ENCODE measurements at regions not wholly inside any gene's neighbourhood (a gene's known extent, or its start where the extent isn't known, plus 50 kb on each side); places are given as distances from the start of the nearest gene placed in this dataset.

GRCh38 chr3:132378-132777 lies 64.2 kb upstream of the CHL1 start:
- H3K9me3 Mint-ChIP-seq: peaks cover 1 to 18% (median 6%) of the 10 kb centered on the region in 7 donors
- no peak overlapping the region for H3K27ac Mint-ChIP-seq
- no peak for DNase-seq
- no peak overlapping the region for H2AFZ ChIP-seq (ENCODE audit: insufficient read depth, low read depth, low read length, poor library complexity, severe bottlenecking)
- H3K4me2 ChIP-seq (replicated peaks; ENCODE audit: extremely low read depth, low read length, poor library complexity, severe bottlenecking): no peak overlapping the region
- H3K27ac ChIP-seq (ENCODE audit: low read depth in 1 of 2, low read length in 2 of 2): no peak overlapping the region
- no peaks in the 10 kb centered on the region for H4K20me1 ChIP-seq (ENCODE audit: insufficient read depth, low read length)
- H3K4me3 ChIP-seq (replicated peaks in 1 of 3; ENCODE audit: low read depth in 2 of 3, low read length in 3 of 3): no peak overlapping the region
- H3K4me1 Mint-ChIP-seq: no peaks in the 10 kb centered on the region
- H3K27me3 Mint-ChIP-seq (ENCODE audit: low read depth in 3 of 3): no peaks in the 10 kb centered on the region
- H3K27me3 ChIP-seq (ENCODE audit: control insufficient read depth in 2 of 2, insufficient read depth in 2 of 2, low read length in 2 of 2): no peaks in the 10 kb centered on the region
- intact Hi-C loops (cut with micrococcal nuclease): no loop called here
- no peaks in the 10 kb centered on the region for H3K9me3 ChIP-seq (replicated peaks in 1 of 2; ENCODE audit: control insufficient read depth in 1 of 2, insufficient read depth in 1 of 2, low read length in 2 of 2)
- no peak overlapping the region for H3K9ac ChIP-seq (ENCODE audit: insufficient read depth, low read length, poor library complexity, severe bottlenecking)
- H3K4me3 Mint-ChIP-seq: no peak overlapping the region
- no peaks in the 10 kb centered on the region for H3K4me1 ChIP-seq (ENCODE audit: control insufficient read depth in 1 of 2, insufficient read depth in 2 of 2, low read length in 2 of 2)
- H3K36me3 ChIP-seq (replicated peaks in 1 of 2; ENCODE audit: control insufficient read depth in 1 of 2, insufficient read depth in 2 of 2, low read length in 2 of 2): no peaks in the 10 kb centered on the region
- H3K36me3 Mint-ChIP-seq: no peaks in the 10 kb centered on the region
- no peaks in the 10 kb centered on the region for H3K79me2 ChIP-seq (ENCODE audit: insufficient read depth, low read length)
- TF ChIP-seq CTCF (IDR thresholded peaks at IDR 0.05): no peak

GRCh38 chr3:132904-133303 lies 63.7 kb upstream of the CHL1 start:
- DNase-seq: no peak
- H3K27me3 Mint-ChIP-seq (ENCODE audit: low read depth in 3 of 3): no peaks in the 10 kb centered on the region
- no peaks in the 10 kb centered on the region for H3K4me1 ChIP-seq (ENCODE audit: control insufficient read depth in 1 of 2, insufficient read depth in 2 of 2, low read length in 2 of 2)
- no peaks in the 10 kb centered on the region for H3K36me3 ChIP-seq (replicated peaks in 1 of 2; ENCODE audit: control insufficient read depth in 1 of 2, insufficient read depth in 2 of 2, low read length in 2 of 2)
- no peak overlapping the region for H3K9ac ChIP-seq (ENCODE audit: insufficient read depth, low read length, poor library complexity, severe bottlenecking)
- H2AFZ ChIP-seq (ENCODE audit: insufficient read depth, low read depth, low read length, poor library complexity, severe bottlenecking): no peak overlapping the region
- no peak overlapping the region for H3K4me2 ChIP-seq (replicated peaks; ENCODE audit: extremely low read depth, low read length, poor library complexity, severe bottlenecking)
- no peak overlapping the region for H3K4me3 Mint-ChIP-seq
- no peaks in the 10 kb centered on the region for H3K9me3 ChIP-seq (replicated peaks in 1 of 2; ENCODE audit: control insufficient read depth in 1 of 2, insufficient read depth in 1 of 2, low read length in 2 of 2)
- no peaks in the 10 kb centered on the region for H3K4me1 Mint-ChIP-seq
- intact Hi-C loops (cut with micrococcal nuclease): no loop called here
- H3K27me3 ChIP-seq (ENCODE audit: control insufficient read depth in 2 of 2, insufficient read depth in 2 of 2, low read length in 2 of 2): no peaks in the 10 kb centered on the region
- H3K27ac ChIP-seq (ENCODE audit: low read depth in 1 of 2, low read length in 2 of 2): no peak overlapping the region
- WGBS (ENCODE audit: insufficient coverage): 50% methylated on average over 1 of the region's 2 CpGs
- TF ChIP-seq CTCF (IDR thresholded peaks at IDR 0.05): no peak
- H4K20me1 ChIP-seq (ENCODE audit: insufficient read depth, low read length): no peaks in the 10 kb centered on the region
- no peak overlapping the region for H3K4me3 ChIP-seq (replicated peaks in 1 of 3; ENCODE audit: low read depth in 2 of 3, low read length in 3 of 3)
- no peak overlapping the region for H3K27ac Mint-ChIP-seq
- peaks cover 1 to 18% (median 4%) of the 10 kb centered on the region in 7 donors for H3K9me3 Mint-ChIP-seq
- H3K79me2 ChIP-seq (ENCODE audit: insufficient read depth, low read length): no peaks in the 10 kb centered on the region
- no peaks in the 10 kb centered on the region for H3K36me3 Mint-ChIP-seq
